ENCODE measurements at regions not wholly inside any gene's neighbourhood (a gene's known extent, or its start where the extent isn't known, plus 50 kb on each side); places are given as distances from the start of the nearest gene placed in this dataset.
A peak's percentile ranks its signal among the peaks of the same experiment; 100 is the strongest.
"Not testable (repeated sequence)": the region's sequence is repeated elsewhere in the genome, so short reads cannot be mapped to it uniquely, and the experiment has no call there.

DNA sequence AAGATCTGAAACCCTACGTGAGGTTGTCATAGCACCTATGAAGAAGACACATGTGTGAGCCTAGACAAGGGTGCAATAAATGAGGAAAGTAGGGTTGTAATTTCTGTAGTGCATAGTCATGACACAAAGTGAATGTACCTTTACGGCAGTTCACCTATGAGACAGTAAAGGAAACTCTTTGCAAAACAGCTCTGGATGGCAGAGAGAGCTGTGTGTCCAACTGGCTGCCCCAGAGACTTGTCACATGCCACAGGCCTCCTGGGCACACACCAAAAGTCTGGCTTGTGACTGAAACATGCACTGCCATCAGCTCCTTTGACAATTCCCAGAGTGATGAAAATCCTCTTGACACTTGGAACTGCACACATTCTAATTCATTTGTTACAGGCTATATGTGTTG, 90.7 kb upstream of the NAMPT start:
- DNase-seq (ENCODE audit: low spot score): no peak

DNA sequence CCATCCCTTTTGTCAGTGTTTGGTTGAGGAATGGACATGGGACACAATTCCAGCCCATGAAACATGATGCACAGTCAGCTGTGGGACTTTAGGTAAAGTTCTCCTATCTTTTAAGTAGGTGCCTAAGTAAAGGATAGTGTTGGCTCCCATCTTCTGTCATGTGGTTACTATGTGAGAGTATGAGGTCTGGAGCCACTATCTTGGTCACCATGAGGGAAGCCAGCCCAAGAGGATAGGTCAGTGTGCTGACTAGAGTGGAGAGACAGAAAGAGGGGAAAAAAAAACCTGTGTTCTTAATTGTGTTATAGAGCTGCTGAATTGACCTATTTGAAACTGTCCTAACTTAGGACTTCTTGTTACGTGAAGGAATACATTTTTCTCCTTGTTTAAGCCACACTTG, 89.7 kb upstream of the NAMPT start:
- DNase-seq (ENCODE audit: low spot score): no peak

DNA sequence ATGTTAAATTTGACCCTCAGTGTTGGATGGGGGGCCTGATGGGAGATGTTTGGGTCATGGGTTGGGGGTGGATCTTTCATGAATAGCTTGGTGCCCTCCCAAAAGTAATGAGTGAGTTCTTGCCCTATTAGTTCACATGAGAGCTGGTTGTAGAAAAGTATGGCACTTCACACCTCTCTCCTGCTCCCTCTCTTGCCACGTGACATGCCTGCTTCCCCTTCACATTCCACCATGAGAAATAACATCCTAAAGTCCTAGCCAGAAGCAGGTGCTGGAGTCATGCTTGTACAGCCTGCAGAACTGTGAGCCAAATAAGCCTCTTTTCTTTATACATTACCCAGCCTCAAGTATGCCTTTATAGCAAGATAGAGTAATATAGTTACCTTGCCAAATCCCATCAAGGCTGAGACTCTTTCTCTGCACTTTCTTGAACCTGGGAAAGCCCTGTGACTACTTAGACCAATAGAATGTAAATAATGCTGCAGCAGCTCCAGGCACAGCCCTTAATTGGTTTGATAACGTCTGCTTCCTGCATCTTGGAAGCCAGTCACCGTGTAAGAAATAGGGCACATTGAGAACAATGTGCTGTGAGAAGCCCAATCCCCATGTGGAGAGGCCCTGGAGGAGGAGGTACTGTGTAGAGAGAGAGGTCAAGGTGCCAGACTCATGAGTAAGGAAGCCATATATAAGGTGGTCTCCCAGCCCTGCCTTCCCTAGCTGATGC, 88.0 kb upstream of the NAMPT start:
- no peak for DNase-seq (ENCODE audit: low spot score)

DNA sequence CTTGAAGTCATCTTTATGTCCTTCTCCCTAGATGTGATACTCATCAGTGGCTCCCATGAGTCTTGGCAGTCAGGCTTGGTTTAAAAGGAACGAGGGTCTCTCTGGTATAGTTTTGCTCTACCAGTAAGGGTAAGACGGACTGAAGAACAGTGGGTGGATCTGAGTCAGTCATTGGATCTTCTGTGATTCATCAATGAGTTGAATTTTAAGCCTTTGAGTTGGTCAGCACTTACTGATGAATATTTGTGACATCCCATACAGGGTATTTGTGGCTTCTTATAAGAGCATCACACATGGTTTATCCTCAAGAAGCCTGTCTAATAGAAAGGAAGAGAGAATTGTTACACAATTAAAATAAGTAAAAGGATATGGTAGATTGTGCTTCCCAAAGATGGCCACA, 87.3 kb upstream of the NAMPT start:
- DNase-seq (ENCODE audit: low spot score): no peak

DNA sequence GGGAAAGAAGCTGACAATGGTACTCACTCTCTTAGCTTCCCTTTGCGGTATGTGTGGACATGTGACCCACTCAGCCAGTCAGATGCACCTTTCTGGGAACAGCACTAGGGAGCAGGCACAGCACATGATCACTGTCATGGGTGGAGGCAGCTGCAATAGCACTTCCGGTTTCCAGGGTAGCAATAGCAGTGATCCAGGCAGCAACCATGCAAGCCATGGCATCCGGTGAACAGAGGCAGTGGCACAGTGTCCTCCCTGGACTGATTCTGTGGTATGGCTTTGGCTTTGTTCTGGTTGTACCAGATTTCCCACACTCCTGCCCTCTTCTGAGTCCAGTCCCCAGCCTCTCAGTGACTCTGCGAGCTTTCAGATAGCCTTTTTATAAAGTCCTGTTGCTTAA, 86.8 kb upstream of the NAMPT start:
- DNase-seq (ENCODE audit: low spot score): no peak

DNA sequence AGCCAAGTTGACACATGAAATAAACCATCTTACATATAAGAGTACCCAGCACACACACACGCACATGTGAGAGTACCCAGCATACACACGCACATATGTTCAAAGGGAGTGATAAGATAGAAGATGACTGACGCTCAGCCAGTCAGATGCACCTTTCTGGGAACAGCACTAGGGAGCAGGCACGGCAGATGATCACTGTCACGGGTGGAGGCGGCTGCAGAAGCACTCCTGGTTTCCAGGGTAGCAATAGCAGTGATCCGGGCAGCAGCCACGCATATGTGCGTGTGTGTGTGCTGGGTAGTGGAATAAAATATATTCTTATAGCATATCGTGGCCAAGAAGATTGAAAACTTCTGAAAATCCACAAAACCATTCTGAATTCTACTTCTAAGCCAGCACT, 85.8 kb upstream of the NAMPT start:
- DNase-seq (ENCODE audit: low spot score): peak; percentile 56

DNA sequence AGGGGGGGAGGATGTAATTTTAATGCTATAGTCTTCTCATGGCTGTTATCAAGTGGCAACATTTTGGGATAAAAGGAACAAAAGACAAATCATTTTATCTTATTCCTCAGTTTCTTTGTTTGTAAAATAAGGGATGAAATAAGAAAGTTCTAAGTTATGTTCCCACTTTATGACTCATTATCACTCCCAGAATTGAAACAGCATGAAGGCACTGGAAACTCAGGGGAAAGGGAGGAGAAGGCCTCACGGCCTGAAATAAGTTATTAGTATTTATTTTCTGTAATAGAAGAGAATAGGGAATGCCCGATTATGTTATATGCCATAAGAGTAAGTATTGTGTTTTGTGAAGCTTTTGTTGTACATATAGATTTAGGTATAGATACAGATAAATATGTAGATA, 85.0 kb upstream of the NAMPT start:
- no peak for DNase-seq (ENCODE audit: low spot score)

DNA sequence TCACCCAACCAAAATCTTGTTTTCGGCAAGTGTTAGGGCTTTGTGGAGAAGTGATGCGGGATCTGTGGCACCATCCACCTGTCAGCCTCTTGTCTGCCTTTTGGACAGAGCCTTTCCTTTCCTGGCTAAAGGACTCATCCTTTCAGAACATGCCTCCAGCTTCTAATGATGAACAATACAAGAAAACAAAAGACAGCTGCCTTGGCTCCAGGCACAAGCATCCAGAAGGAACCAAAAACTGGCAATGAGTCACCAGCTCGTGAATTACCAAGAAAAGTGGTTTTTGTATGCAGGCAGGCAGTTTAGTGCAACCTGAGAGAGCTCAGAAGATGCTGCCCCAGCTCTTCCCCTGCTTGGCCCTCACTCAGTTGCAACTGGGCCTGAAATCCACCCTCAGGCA, 84.6 kb upstream of the NAMPT start:
- no peak for DNase-seq (ENCODE audit: low spot score)

DNA sequence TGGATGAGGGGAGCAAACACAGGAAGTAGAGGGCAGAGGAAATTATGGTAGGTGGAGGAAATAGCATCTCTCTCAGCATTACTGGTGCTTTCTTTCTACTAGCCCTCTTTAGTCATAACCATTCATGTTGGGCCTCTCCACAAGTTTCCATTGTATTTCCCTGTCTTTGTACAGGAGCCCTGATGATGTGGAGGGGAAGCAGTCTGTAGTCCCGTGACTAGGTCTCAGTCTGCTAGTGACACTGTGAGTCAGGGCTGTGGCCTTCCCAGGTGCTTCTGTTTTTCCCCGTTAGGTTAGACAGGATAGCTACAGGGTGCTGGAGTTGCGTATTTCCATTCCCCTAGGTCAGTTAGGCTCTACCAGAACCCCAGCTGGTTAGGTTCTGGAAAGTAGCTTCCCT, 82.9 kb upstream of the NAMPT start:
- no peak for DNase-seq (ENCODE audit: low spot score)

DNA sequence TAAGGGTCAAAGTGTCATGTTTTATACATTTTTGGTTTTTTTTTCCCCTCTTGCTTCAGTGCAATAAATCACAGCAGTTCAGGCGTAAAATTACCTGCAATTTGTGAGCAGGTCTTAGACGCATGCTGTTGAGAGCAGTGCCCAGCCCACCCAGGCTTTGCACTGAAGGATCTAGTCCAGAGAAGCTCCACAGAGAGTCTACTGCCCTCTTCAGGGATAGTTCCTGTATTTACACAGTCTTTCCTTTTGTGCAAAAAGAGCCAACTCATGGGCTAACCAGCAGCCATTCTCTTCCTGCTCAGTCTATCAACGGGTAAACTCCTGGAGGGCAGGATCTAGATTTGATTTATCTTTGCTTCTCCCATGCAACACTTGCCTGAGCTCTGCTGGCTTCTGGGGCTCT, 82.2 kb upstream of the NAMPT start:
- no peak for DNase-seq (ENCODE audit: low spot score)

DNA sequence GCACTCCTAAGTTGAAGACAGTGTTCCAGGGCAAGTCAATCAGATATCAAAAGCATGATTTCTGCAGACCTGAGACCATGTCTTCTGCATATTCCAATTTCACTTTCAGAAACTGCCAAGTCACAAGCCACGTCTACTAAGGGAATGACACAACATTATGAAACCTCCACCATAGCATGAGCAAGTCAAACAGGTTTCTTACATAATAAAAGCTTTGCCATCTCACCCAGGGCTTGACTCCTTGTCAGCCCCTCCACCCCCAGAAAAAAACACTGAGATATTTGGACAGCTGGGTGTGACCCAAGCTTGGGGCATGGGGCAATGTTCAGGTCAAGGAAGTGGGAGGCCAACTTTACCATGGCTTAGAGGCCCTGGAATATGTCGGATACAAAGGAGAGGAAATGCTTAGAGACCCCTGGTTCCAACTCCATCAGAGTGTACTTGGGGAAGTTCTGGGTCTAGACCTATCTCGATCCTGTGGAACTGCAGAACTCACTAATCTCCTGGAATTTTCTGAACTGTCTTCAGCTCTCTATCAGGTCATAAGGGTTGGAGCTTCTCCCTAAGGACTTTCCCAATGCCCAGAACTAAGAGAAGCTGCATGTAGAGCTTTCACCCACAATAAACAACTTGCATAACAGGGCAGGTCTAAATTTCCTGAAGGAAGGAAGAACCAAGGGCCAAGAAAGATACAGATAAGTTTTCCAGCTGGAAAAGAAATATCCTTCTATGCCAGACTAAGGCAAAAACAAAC, 80.6 kb upstream of the NAMPT start:
- no peak for DNase-seq (ENCODE audit: low spot score)

DNA sequence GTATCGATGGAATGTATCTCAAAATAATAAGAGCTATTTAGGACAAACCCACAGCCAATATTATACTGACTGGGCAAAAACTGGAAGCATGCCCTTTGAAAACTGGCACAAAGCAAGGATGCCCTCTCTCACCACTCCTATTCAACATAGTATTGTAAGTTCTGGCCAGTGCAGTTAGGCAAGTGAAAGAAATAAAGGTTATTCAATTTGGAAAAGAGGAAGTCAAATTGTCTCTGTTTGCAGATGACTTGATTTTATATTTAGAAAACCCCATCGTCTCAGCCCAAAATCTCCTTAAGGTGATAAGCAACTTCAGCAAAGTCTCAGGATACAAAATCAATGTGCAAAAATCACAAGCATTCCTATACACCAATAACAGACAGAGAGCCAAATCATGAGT, 77.7 kb upstream of the NAMPT start:
- DNase-seq (ENCODE audit: low spot score): not testable (repeated sequence)

DNA sequence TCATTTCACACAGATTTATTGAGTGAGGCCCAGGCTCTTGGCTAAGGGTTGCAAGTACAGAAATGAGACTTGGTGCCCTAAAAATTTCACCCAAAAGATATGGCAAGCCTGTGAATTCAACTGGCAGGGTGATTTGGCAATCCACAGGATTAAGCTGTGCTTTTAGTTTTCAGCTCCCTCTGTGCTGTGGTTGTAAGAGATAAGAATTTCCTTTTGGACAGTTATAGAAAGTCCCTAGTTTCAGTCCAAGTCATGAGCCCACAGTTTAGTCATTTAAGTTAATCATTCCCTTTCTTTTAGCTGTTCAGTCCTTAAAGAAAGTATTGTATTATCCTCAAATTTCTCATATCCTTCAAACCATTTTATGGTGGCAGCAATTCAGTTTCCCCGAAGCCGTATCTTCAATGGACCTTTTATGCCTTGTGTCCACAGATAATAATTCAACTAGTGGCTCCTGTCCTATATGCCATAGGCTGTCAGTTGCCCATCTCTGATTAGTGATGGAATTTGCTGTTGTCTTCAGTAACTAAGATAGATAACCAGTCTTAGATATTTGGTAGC, 73.4 kb upstream of the NAMPT start:
- no peak for DNase-seq (ENCODE audit: low spot score)

DNA sequence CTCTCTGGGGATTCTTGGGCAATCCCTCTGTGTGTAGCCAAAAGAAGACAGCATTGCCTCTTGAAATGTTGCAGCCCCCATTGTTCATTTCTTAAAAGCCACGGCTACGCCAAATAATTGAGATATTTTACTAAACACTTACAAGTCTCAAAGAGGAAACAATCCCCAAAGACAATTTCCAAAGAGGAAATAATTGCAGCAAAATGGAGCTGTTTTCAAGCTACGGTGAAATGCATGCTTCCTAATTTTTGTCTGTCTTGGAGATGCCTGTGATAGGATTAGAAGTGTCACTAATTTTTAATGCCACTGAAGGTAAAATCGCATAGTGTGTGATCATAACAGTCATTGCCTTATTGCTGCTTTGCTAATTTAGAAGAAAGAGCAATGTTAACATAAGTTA, 72.9 kb upstream of the NAMPT start:
- no peak for DNase-seq (ENCODE audit: low spot score)

DNA sequence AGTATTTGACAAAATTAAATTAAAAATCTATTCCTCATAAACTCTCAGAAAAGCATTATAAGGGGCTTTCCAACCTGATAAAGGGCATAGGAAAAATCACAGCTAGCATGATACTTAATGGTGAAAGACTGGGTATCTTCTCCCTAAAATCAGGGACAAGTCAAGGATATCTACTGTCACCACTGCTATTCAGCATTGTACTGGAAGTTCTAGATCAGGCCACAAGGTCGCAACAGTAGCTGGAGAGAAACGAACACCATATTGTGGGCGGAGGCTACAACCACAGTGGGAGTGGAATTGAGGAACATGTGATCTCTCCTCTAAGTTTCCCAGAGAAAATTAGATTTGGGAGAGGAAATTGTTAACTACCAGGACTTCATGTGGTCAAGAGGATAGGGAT, 70.0 kb upstream of the NAMPT start:
- no peak for DNase-seq (ENCODE audit: low spot score)

DNA sequence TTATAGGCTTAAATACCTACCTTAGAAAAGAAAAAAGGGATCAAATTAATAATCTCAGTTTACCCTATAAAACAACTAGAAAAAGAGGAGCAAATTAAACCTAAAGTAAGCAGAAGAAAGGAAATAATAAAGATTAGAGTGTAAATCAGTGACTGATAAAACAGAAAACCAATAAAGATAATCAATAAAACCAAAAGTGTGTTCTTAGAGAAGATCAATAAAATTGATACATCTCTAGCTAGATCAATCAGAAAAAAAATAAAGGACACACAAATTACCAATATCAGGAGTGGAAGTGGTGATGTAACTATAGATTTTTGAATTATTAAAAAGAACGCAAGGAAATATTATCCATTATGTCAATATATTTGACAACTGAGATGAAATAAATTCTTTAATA, 69.2 kb upstream of the NAMPT start:
- no peak for DNase-seq (ENCODE audit: low spot score)

DNA sequence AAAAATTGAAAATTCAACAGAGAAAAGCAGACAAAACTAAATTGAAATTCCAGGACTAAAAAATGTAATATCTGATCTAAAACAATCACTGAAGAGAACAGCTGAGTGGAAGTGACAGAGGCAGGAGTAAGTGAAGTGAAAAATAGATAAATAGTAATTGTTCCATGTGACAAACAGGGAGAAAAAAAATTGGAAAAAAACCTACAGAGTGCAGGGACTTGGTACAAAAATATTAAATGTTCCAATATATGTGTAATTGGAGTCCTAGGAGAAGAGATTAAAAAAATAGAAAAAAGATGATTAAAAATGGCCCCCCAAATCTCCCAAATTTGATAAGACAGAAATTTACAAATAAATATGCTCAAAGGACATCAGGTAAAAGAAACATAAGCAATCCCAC, 63.4 kb upstream of the NAMPT start:
- DNase-seq (ENCODE audit: low spot score): no peak

DNA sequence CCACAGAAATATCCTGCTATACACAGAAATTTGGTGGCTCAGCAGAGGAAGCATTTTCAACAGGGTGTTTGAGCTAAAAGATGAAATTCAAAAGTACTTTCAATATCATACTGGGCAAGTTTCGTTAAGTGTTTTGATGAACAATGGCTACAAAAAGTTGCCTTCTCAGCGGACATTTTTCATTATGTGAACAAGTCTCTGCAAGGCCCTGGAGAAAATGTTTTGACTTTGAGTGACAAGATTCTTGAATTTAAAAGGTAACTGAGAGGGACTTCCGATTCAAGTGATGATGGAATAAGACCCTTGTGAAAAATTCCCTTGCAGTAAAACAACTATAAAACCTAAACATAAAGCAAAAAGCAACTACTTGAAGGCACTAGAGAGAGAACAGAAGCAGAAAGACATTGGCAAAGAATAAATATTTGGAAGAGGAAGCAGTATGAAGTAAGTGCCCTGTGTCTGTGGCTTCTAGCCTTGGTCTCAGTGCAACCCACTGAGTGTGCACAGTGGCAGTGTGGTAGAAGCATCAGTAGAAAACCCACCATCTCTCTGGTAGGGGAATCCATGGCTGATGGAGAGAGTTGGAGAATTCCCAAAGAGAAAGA, 62.5 kb upstream of the NAMPT start:
- no peak for DNase-seq (ENCODE audit: low spot score)

DNA sequence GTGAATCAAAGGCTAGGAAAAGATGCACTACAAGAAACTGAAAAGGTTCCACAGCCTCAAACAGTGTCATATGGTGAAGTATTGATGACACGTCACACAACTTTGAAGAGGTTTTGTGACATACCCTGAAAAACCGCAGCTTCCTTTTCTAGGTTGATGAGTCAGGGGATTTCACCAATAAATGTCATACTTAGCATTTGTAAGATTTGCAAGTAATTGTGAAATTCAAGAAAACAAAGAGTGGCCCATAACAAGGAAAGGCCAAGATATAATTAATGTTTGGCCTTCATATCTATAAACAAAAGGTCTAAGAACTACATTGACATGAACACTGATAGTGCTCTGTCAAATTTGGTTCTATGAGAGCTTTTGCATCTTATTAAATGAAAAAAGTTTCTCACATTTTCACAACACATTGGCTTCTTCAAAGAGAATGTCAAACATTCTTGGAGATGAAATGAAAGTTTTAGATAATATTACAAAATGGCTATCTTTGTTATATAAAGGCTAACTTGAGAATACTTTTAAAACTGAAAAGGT, 62.0 kb upstream of the NAMPT start:
- DNase-seq (ENCODE audit: low spot score): no peak

DNA sequence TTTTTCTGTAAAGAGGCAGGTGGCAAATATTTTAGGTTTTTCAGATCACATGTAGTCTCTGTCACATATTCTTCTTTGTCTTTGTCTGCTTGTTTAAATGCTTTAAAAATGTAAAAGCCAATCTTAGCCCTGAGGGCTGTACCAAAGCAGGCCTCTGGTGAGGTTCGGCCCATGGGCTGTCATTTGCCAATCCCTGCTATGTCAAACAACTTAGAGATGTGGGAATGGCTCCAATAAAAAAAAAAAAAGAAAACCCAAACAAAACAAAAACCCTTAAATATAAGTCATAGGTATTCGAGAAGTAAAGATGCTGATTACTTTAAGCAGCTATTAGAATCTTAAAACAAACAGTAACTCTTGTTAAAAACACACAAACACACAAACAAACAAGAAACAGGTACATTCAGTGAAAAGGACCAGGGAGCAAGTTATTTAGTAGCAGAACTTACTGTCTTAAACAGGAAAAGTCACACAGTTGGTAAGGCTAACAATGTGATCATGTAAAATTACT, 61.4 kb upstream of the NAMPT start:
- no peak for DNase-seq (ENCODE audit: low spot score)

DNA sequence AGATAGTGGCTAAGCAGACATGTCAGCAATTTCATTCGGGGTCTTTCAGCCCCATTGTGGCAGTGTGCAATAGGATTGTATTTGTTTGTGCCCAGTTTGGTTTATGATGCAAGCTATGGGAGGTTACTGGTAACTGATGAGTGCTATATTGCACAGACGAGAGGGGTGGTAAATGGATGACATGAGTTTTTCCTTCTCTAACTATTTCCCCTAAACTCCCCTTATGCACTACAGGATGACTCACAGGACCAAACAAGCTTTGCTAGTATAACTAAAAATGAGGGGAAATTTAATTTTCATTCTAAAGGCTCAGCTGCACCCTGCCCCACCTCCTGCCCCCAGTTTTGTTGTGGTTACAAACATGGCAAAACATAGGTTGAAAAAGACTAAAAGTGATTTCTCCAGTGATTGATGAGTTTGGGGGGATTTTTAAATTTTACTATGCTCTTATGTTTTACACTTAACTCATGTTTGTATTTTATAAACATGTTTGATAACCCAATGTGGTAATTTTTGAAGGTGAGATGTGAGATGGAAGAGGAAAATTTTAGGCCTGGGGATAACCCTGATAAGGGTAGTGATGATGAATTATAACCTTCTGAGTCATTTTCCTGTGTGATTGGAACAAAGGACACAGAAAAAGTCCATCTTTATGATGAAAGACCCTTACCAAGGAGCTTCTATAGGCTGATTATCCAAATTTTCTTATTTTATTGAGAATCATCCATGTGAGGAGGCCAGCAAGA, 60.8 kb upstream of the NAMPT start:
- DNase-seq (ENCODE audit: low spot score): no peak

DNA sequence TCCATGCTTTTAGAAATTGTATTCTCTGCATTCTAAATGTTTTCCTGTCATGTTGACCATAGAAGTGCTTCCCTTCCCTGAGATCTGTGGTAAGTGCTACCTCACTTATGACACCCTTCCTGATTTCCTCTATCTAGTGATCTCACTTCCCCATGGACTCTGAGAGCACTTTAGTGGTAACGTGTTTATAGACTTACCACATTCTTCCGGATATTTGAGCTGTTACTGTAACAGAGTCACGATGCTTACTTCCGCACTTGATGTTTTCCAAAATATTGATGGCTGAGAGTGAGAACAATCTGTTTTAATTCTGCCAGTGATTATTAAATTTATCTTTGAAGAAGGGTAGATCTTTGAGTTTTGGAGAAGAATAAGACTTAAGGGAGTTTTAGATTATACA, 60.1 kb upstream of the NAMPT start:
- DNase-seq (ENCODE audit: low spot score): peak; percentile 10

Data from Ammon's horn (tissue), 1 donor.